Endothelial cell of umbilical vein (primary cell): ENCODE measurements at regions not wholly inside any gene's neighbourhood (a gene's known extent, or its start where the extent isn't known, plus 50 kb on each side); places are given as distances from the start of the nearest gene placed in this dataset.

Source experiments
- BruUV-seq: library from RNA; stranded (reverse); fragments of 400-500 nt; replicated peaks from 2 replicates; lab custom pipeline; 2021; lab: Mats Ljungman, UMichigan
- CTCF ChIA-PET: fragments of 300-600, 350-600 bp; sonication (Branson Sonifier 250); formaldehyde crosslinking; loops from one replicate; lab custom pipeline; 2021; ENCODE audit warnings: antibody characterized with exemption, inconsistent platforms; lab: Charles Lee
- POLR2A ChIA-PET: fragments of 300-600, 350-600 bp; sonication (Branson Sonifier 250); formaldehyde crosslinking; loops from one replicate; lab custom pipeline; 2021; ENCODE audit warnings: antibody characterized with exemption, inconsistent platforms; lab: Charles Lee
- DNase-seq: peaks from one replicate; pipeline ENCODE4 v3.0.0-alpha.2; 2011; ENCODE audit warnings: low read depth, low spot score
- FAIRE-seq: peaks from 2 replicates; lab custom pipeline; 2011; peaks lifted over from hg19 to GRCh38; lab: Jason Lieb, UNC
- H2AFZ ChIP-seq: 2 replicates; pipeline ENCODE4 v1.6.0; 2012; ENCODE audit warnings: low read depth, low read length, control low read depth, inconsistent platforms
- H3K27ac ChIP-seq: 2 replicates; pipeline ENCODE4 v1.5.1; 2011; ENCODE audit warnings: low read depth, mild to moderate bottlenecking, control low read depth, low read length, moderate library complexity; ENCODE audit not compliant: insufficient read depth
- H3K27me3 ChIP-seq, 2 experiments: 2 replicates each; pipeline versions ENCODE4 v1.6.0 to v1.6.1; 2011; ENCODE audit warnings: low read length in 2 of 2, mixed read lengths in 1 of 2; ENCODE audit not compliant: control insufficient read depth in 2 of 2, insufficient read depth in 2 of 2
- H3K36me3 ChIP-seq, 2 experiments: 2 replicates in 1 of 2; 3 replicates in 1 of 2; pipeline ENCODE4 v1.5.1; 2011; ENCODE audit warnings: low read length in 2 of 2, mild to moderate bottlenecking in 1 of 2, moderate library complexity in 1 of 2; ENCODE audit not compliant: control insufficient read depth in 2 of 2, insufficient read depth in 2 of 2; ENCODE audit errors: extremely low read depth in 1 of 2
- H3K4me1 ChIP-seq: 3 replicates; pipeline ENCODE4 v1.5.1; 2011; ENCODE audit warnings: mild to moderate bottlenecking, low read length; ENCODE audit not compliant: control insufficient read depth, insufficient read depth; ENCODE audit errors: extremely low read depth
- H3K4me2 ChIP-seq: 2 replicates; pipeline ENCODE4 v1.6.1; 2011; ENCODE audit warnings: low read length, control low read depth, mixed read lengths; ENCODE audit not compliant: insufficient read depth
- H3K4me3 ChIP-seq, 3 experiments: fragments of 200-600 bp in 1 of 3; sonication (generic), shearing (Covaris generic) in 1 of 3; replicated peaks in 1 of 3; 2 replicates each; pipeline ENCODE4 v1.5.1; 2011 to 2016; ENCODE audit warnings: control low read depth in 3 of 3, low read length in 3 of 3, mild to moderate bottlenecking in 2 of 3, inconsistent platforms in 1 of 3, low read depth in 1 of 3, moderate library complexity in 1 of 3; ENCODE audit not compliant: insufficient read depth in 1 of 3
- H3K79me2 ChIP-seq: 2 replicates; pipeline ENCODE4 v1.6.0; 2012; ENCODE audit warnings: low read length, inconsistent platforms; ENCODE audit not compliant: control insufficient read depth, insufficient read depth
- H3K9ac ChIP-seq: replicated peaks from 2 replicates; pipeline ENCODE3; 2011; ENCODE audit warnings: low read length, control low read depth; ENCODE audit not compliant: insufficient read depth; ENCODE audit errors: extremely low read depth
- H3K9me1 ChIP-seq: replicated peaks from 3 replicates; pipeline ENCODE4 v1.6.0; 2011; ENCODE audit warnings: mild to moderate bottlenecking, low read length; ENCODE audit not compliant: control insufficient read depth, insufficient read depth; ENCODE audit errors: extremely low read depth
- H3K9me3 ChIP-seq: replicated peaks from 2 replicates; pipeline ENCODE4 v1.5.1; 2012; ENCODE audit warnings: low read length, inconsistent platforms; ENCODE audit not compliant: control insufficient read depth, insufficient read depth
- H4K20me1 ChIP-seq: replicated peaks from 2 replicates; pipeline ENCODE3; 2011; ENCODE audit warnings: mild to moderate bottlenecking, low read length; ENCODE audit not compliant: control insufficient read depth, insufficient read depth; ENCODE audit errors: extremely low read depth
- CTCF ChIP-seq, 2 donors: IDR thresholded peaks; 1 replicate in 1 of 2; 2 replicates in 1 of 2; pipeline ENCODE4 v1.5.1; 2011; ENCODE audit warnings: low read length in 2 of 2, mild to moderate bottlenecking in 2 of 2, moderate library complexity in 2 of 2, control low read depth in 1 of 2, inconsistent platforms in 1 of 2, low read depth in 1 of 2; ENCODE audit not compliant: insufficient read depth in 1 of 2; ENCODE audit errors: extremely low read depth in 1 of 2
- EZH2 ChIP-seq: IDR thresholded peaks from 2 replicates; pipeline ENCODE4 v1.6.1; 2012; ENCODE audit warnings: borderline replicate concordance, low read depth, mild to moderate bottlenecking, moderate library complexity, low read length, inconsistent platforms; ENCODE audit not compliant: severe bottlenecking
- FOS ChIP-seq: IDR thresholded peaks from 2 replicates; pipeline ENCODE4 v1.6.1; 2011; ENCODE audit warnings: mild to moderate bottlenecking, low read length, moderate library complexity, borderline replicate concordance; ENCODE audit not compliant: insufficient read depth
- GATA2 ChIP-seq: IDR thresholded peaks from 2 replicates; pipeline ENCODE4 v1.7.0; 2011; ENCODE audit warnings: low read depth, mild to moderate bottlenecking, moderate library complexity, mixed read lengths, low read length; ENCODE audit not compliant: insufficient read length, insufficient read depth
- JUN ChIP-seq: IDR thresholded peaks from 2 replicates; pipeline ENCODE4 v1.6.1; 2011; ENCODE audit warnings: borderline replicate concordance, low read depth; ENCODE audit not compliant: insufficient read length, insufficient read depth
- MAX ChIP-seq: IDR thresholded peaks from 2 replicates; pipeline ENCODE4 v1.6.1; 2011; ENCODE audit not compliant: insufficient read depth, insufficient read length
- MYC ChIP-seq: IDR thresholded peaks from one replicate; pipeline ENCODE4 v1.6.1; 2011; ENCODE audit warnings: mild to moderate bottlenecking, low read depth, low read length
- POLR2A ChIP-seq: IDR thresholded peaks from 2 replicates; pipeline ENCODE4 v1.6.1; 2012; ENCODE audit warnings: low read depth, mild to moderate bottlenecking, control low read depth, low read length
- POLR2AphosphoS5 ChIP-seq: IDR thresholded peaks from 2 replicates; pipeline ENCODE4 v1.6.1; 2012; ENCODE audit warnings: low read depth, mild to moderate bottlenecking, control low read depth, low read length, moderate library complexity; ENCODE audit not compliant: insufficient read depth
- dilution Hi-C: fragments of 300-500 bp; cut with MboI; formaldehyde crosslinking; loops from one replicate; pipeline ENCODE4 v1.15.0; 2019; ENCODE audit warnings: low sequenced_read_pairs; ENCODE audit not compliant: extremely low pct_ligation_motif_present
- intact Hi-C: fragments of 100-400 bp; cut with micrococcal nuclease; formaldehyde crosslinking; loops from one replicate; pipeline ENCODE4 v1.10.0; 2022

- no peak overlapping the region for H3K9ac ChIP-seq
- no peaks in the 10 kb centered on the region for H3K27me3 ChIP-seq
- ChIA-PET POLR2A (no interaction called here), CTCF (no interaction called here)
- no peak for TF ChIP-seq JUN
- no peak for TF ChIP-seq EZH2
- TF ChIP-seq POLR2A = no peak
- TF ChIP-seq FOS = no peak
- no peak for TF ChIP-seq CTCF (IDR thresholded peaks at IDR 0.05; ENCODE audit: extremely low read depth in 1 of 2, insufficient read depth in 1 of 2, low read depth in 1 of 2, low read length in 2 of 2)
- no peak for TF ChIP-seq MYC
- TF ChIP-seq GATA2 = no peak
- TF ChIP-seq POLR2AphosphoS5 = no peak
- TF ChIP-seq MAX = no peak
- no peaks in the 10 kb centered on the region for H3K9me3 ChIP-seq
- H4K20me1 ChIP-seq = no peaks in the 10 kb centered on the region
- no peak overlapping the region for H3K4me3 ChIP-seq
- no peaks in the 10 kb centered on the region for H3K36me3 ChIP-seq
- dilution Hi-C loops = no loop called here
- peak overlapping the region; percentile 58 for H2AFZ ChIP-seq
- H3K27ac ChIP-seq = no peak overlapping the region
- H3K9me1 ChIP-seq = no peaks in the 10 kb centered on the region
- peaks cover 13% of the 10 kb centered on the region for H3K4me1 ChIP-seq
- no TSS peak for BruUV-seq
- intact Hi-C loops = no loop called here
- no peak overlapping the region for H3K4me2 ChIP-seq
- DNase-seq (no peak), FAIRE-seq (no peak)
- no peaks in the 10 kb centered on the region for H3K79me2 ChIP-seq
Measured at GRCh38 chr2:51511002-51511401, 479.1 kb upstream of the NRXN1 start.
